ENCODE measurements at regions not wholly inside any gene's neighbourhood (a gene's known extent, or its start where the extent isn't known, plus 50 kb on each side); places are given as distances from the start of the nearest gene placed in this dataset.

DNA sequence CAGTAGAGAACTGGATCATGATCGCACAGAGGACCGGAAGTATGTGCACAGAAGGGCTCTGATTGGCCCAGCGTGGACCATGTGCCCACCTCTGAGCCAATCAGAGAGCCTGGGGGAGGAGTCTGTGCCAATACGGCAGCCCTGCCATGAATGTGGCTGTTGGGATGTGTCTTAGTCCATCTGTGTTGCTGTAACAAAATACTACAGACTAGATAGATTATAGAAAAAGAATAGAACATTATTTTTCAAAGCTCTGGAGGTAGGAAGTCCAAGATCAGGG is 132.0 kb downstream of the NDUFA10 start:
- TF ChIP-seq POLR2AphosphoS5 (IDR thresholded peaks at IDR 0.05; ENCODE audit: low read depth) (no peak), EZH2 (IDR thresholded peaks at IDR 0.05; ENCODE audit: low read depth, unreplicated experiment) (no peak), NANOG (IDR thresholded peaks at IDR 0.05; ENCODE audit: borderline replicate concordance) (no peak), ZNF114 (CRISPR knock-in tag; IDR thresholded peaks at IDR 0.05) (no peak), STAT1 (IDR thresholded peaks at IDR 0.05; ENCODE audit: unreplicated experiment) (no peak), ZNF331 (CRISPR knock-in tag; IDR thresholded peaks at IDR 0.05; ENCODE audit: low read depth) (no peak), ETS1 (IDR thresholded peaks at IDR 0.05) (no peak), CTCF (conservative IDR thresholded peaks at IDR 0.05; ENCODE audit: low read depth in 2 of 2) (no peak)
- TF ChIP-seq, protein P1, sequence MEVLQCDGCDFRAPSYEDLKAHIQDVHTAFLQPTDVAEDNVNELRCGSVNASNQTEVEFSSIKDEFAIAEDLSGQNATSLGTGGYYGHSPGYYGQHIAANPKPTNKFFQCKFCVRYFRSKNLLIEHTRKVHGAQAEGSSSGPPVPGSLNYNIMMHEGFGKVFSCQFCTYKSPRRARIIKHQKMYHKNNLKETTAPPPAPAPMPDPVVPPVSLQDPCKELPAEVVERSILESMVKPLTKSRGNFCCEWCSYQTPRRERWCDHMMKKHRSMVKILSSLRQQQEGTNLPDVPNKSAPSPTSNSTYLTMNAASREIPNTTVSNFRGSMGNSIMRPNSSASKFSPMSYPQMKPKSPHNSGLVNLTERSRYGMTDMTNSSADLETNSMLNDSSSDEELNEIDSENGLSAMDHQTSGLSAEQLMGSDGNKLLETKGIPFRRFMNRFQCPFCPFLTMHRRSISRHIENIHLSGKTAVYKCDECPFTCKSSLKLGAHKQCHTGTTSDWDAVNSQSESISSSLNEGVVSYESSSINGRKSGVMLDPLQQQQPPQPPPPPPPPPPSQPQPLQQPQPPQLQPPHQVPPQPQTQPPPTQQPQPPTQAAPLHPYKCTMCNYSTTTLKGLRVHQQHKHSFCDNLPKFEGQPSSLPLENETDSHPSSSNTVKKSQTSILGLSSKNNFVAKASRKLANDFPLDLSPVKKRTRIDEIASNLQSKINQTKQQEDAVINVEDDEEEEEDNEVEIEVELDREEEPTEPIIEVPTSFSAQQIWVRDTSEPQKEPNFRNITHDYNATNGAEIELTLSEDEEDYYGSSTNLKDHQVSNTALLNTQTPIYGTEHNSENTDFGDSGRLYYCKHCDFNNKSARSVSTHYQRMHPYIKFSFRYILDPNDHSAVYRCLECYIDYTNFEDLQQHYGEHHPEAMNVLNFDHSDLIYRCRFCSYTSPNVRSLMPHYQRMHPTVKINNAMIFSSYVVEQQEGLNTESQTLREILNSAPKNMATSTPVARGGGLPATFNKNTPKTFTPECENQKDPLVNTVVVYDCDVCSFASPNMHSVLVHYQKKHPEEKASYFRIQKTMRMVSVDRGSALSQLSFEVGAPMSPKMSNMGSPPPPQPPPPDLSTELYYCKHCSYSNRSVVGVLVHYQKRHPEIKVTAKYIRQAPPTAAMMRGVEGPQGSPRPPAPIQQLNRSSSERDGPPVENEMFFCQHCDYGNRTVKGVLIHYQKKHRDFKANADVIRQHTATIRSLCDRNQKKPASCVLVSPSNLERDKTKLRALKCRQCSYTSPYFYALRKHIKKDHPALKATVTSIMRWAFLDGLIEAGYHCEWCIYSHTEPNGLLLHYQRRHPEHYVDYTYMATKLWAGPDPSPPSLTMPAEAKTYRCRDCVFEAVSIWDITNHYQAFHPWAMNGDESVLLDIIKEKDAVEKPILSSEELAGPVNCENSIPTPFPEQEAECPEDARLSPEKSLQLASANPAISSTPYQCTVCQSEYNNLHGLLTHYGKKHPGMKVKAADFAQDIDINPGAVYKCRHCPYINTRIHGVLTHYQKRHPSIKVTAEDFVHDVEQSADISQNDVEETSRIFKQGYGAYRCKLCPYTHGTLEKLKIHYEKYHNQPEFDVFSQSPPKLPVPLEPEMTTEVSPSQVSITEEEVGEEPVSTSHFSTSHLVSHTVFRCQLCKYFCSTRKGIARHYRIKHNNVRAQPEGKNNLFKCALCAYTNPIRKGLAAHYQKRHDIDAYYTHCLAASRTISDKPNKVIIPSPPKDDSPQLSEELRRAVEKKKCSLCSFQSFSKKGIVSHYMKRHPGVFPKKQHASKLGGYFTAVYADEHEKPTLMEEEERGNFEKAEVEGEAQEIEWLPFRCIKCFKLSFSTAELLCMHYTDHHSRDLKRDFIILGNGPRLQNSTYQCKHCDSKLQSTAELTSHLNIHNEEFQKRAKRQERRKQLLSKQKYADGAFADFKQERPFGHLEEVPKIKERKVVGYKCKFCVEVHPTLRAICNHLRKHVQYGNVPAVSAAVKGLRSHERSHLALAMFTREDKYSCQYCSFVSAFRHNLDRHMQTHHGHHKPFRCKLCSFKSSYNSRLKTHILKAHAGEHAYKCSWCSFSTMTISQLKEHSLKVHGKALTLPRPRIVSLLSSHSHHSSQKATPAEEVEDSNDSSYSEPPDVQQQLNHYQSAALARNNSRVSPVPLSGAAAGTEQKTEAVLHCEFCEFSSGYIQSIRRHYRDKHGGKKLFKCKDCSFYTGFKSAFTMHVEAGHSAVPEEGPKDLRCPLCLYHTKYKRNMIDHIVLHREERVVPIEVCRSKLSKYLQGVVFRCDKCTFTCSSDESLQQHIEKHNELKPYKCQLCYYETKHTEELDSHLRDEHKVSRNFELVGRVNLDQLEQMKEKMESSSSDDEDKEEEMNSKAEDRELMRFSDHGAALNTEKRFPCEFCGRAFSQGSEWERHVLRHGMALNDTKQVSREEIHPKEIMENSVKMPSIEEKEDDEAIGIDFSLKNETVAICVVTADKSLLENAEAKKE (CRISPR knock-in tag; IDR thresholded peaks at IDR 0.05), result no peak
- no peak for ATAC-seq

More for the DNA sequence above, 132.0 kb downstream of the NDUFA10 start:
- H3K4me3 ChIP-seq, result no peak overlapping the region
- Mint-ChIP-seq H3K4me1 (peaks cover 21% of the 10 kb centered on the region), H3K27me3 (ENCODE audit: insufficient read depth, low read depth, poor library complexity) (peaks cover 24% of the 10 kb centered on the region), H3K9me3 (peaks cover 8% of the 10 kb centered on the region), H3K4me3 (no peak overlapping the region), H3K27ac (no peak overlapping the region), H3K36me3 (ENCODE audit: low read depth) (peaks cover 3% of the 10 kb centered on the region; the same call in 1 of the 3 replicates)
- H3K79me2 ChIP-seq (replicated peaks; ENCODE audit: insufficient read depth), result no peaks in the 10 kb centered on the region
- no peak for DNase-seq (ENCODE audit: low spot score)
- no peaks in the 10 kb centered on the region for H3K27me3 ChIP-seq (ENCODE audit: insufficient read depth)
- H3K9me2 ChIP-seq (ENCODE audit: insufficient read depth), result no peaks in the 10 kb centered on the region; the same call in 1 of the 2 replicates
- H3F3A ChIP-seq (replicated peaks; ENCODE audit: low read depth), result no peaks in the 10 kb centered on the region
- H3K4me1 ChIP-seq (ENCODE audit: insufficient read depth), result peaks cover 9% of the 10 kb centered on the region; the same call in 1 of the 2 replicates
- no peak overlapping the region for H2AFZ ChIP-seq
- no peak overlapping the region for H3K4me2 ChIP-seq
- no peak overlapping the region for H3K27ac ChIP-seq (ENCODE audit: low read depth)
- no peaks in the 10 kb centered on the region for H4K20me1 ChIP-seq (replicated peaks; ENCODE audit: insufficient read depth)
- H3K36me3 ChIP-seq (ENCODE audit: insufficient read depth), result no peaks in the 10 kb centered on the region
